ENCODE measurements at regions not wholly inside any gene's neighbourhood (a gene's known extent, or its start where the extent isn't known, plus 50 kb on each side); places are given as distances from the start of the nearest gene placed in this dataset.
A peak's percentile ranks its signal among the peaks of the same experiment; 100 is the strongest.
"Not testable (repeated sequence)": the region's sequence is repeated elsewhere in the genome, so short reads cannot be mapped to it uniquely, and the experiment has no call there.

- Histone ChIP-seq H3K9me3 (peaks cover 0 to 12% (median 0%) of the 10 kb centered on the region in 11 donors), H3K36me3 (no peaks in the 10 kb centered on the region), H3K27me3 (no peaks in the 10 kb centered on the region), H3K4me1 (peaks cover 0 to 5% (median 0%) of the 10 kb centered on the region in 9 donors), H3K4me3 (no peak overlapping the region), H3K27ac (no peak overlapping the region)
- DNase-seq: no peak
- no peak for TF ChIP-seq CTCF (IDR thresholded peaks at IDR 0.05)
- intact Hi-C loops (cut with DNase I): no loop called here
- 57 to 71% methylated on average over 3 of the region's 3 CpGs for WGBS, 2 donors
- ATAC-seq: no peak
Observed at GRCh38 chr4:78711676-78712075, 64.5 kb upstream of the BMP2K start.

- DNase-seq; H3K36me3 ChIP-seq; ATAC-seq; H3K4me3 ChIP-seq; H3K27me3 ChIP-seq; H3K4me1 ChIP-seq; H3K27ac ChIP-seq; intact Hi-C loops (cut with DNase I): not testable (repeated sequence)
- peaks cover 0 to 12% (median 0%) of the 10 kb centered on the region in 11 donors for H3K9me3 ChIP-seq
- 96 to 98% methylated on average over 4 of the region's 4 CpGs for WGBS, 2 donors
Observed at GRCh38 chr4:78714598-78714997, 61.6 kb upstream of the BMP2K start.

- ATAC-seq, H3K9me3 ChIP-seq: not testable (repeated sequence)
- 73 to 81% methylated on average over 4 of the region's 6 CpGs for WGBS, 2 donors
Observed at GRCh38 chr4:78715372-78715771, 60.8 kb upstream of the BMP2K start.

GRCh38 chr4:78717712-78718111, 58.4 kb upstream of the BMP2K start:
- H3K27me3 ChIP-seq; DNase-seq; intact Hi-C loops (cut with DNase I); H3K36me3 ChIP-seq; H3K4me3 ChIP-seq; ATAC-seq; H3K27ac ChIP-seq; H3K9me3 ChIP-seq: not testable (repeated sequence)
- H3K4me1 ChIP-seq: peaks cover 0 to 29% (median 25%) of the 10 kb centered on the region in 9 donors
- 93% methylated on average over 8 of the region's 8 CpGs for WGBS, 2 donors

More at GRCh38 chr4:78715372-78715771, 60.8 kb upstream of the BMP2K start:
- H3K4me1 ChIP-seq; H3K36me3 ChIP-seq; H3K27me3 ChIP-seq; H3K4me3 ChIP-seq; intact Hi-C loops (cut with DNase I); H3K27ac ChIP-seq; DNase-seq: not testable (repeated sequence)

GRCh38 chr4:78720204-78720603, 55.9 kb upstream of the BMP2K start:
- H3K27ac ChIP-seq: no peak overlapping the region
- no peak for TF ChIP-seq CTCF (IDR thresholded peaks at IDR 0.05)
- no peaks in the 10 kb centered on the region for H3K36me3 ChIP-seq
- H3K27me3 ChIP-seq: no peaks in the 10 kb centered on the region
- ATAC-seq (no peak), DNase-seq (no peak)
- peaks cover 0 to 32% (median 25%) of the 10 kb centered on the region in 9 donors for H3K4me1 ChIP-seq
- intact Hi-C loops (cut with DNase I): no loop called here
- no peak overlapping the region for H3K4me3 ChIP-seq
- no peaks in the 10 kb centered on the region for H3K9me3 ChIP-seq
- 85 to 87% methylated on average over 3 of the region's 3 CpGs for WGBS, 2 donors

GRCh38 chr4:78720994-78721677, 55.0 kb upstream of the BMP2K start:
- ATAC-seq: peak; percentile 58 to 86 (median 78)
- H3K4me1 ChIP-seq: peaks cover 0 to 32% (median 25%) of the 10 kb centered on the region in 9 donors
- DNase-seq: peak; percentile 21 to 35
- 35 to 36% methylated on average over 10 of the region's 10 CpGs for WGBS, 2 donors
- H3K27ac ChIP-seq: peak overlapping the region in 4 of 10 donors; percentile 23 to 64 (median 32)
- H3K9me3 ChIP-seq: no peaks in the 10 kb centered on the region
- TF ChIP-seq CTCF (IDR thresholded peaks at IDR 0.05): no peak
- no peaks in the 10 kb centered on the region for H3K27me3 ChIP-seq
- H3K4me3 ChIP-seq: peak overlapping the region in 1 of 10 donors; percentile 12
- H3K36me3 ChIP-seq: no peaks in the 10 kb centered on the region
- intact Hi-C loops (cut with DNase I): no loop called here

Data from heart right ventricle (tissue), 16 donors.